Renal cortex interstitium (tissue), 11 donors: ENCODE measurements at regions not wholly inside any gene's neighbourhood (a gene's known extent, or its start where the extent isn't known, plus 50 kb on each side); places are given as distances from the start of the nearest gene placed in this dataset.
"Not testable (repeated sequence)": the region's sequence is repeated elsewhere in the genome, so short reads cannot be mapped to it uniquely, and the experiment has no call there.

ENCODE experiments used
- DNase-seq, 11 donors: peaks; one replicate each; pipeline ENCODE4 v3.0.0-alpha.2; 2013; ENCODE audit warnings: low read depth in 9 of 11, low spot score in 4 of 11; ENCODE audit errors: extremely low read depth in 1 of 11

GRCh38 chr3:18717598-18717997 is 292.5 kb upstream of the SATB1 start:
- DNase-seq, result no peak

GRCh38 chr3:18716821-18717220 is 291.7 kb upstream of the SATB1 start:
- DNase-seq, result no peak

- no peak for DNase-seq
Measured at GRCh38 chr3:18716101-18716500, 291.0 kb upstream of the SATB1 start.

GRCh38 chr3:18715208-18715607 is 290.1 kb upstream of the SATB1 start:
- no peak for DNase-seq

GRCh38 chr3:18713577-18713951 is 288.4 kb upstream of the SATB1 start:
- no peak for DNase-seq

GRCh38 chr3:18712713-18713576 is 287.8 kb upstream of the SATB1 start:
- no peak for DNase-seq

GRCh38 chr3:18704326-18704725 is 279.2 kb upstream of the SATB1 start:
- no peak for DNase-seq

GRCh38 chr3:18703798-18704197 is 278.7 kb upstream of the SATB1 start:
- DNase-seq, result no peak

GRCh38 chr3:18693588-18694329 is 268.6 kb upstream of the SATB1 start:
- DNase-seq, result not testable (repeated sequence)

GRCh38 chr3:18687286-18687685 is 262.1 kb upstream of the SATB1 start:
- DNase-seq, result no peak

- no peak for DNase-seq
Measured at GRCh38 chr3:18683900-18684299, 258.8 kb upstream of the SATB1 start.

- no peak for DNase-seq
Measured at GRCh38 chr3:18681818-18682345, 256.7 kb upstream of the SATB1 start.

- no peak for DNase-seq
Measured at GRCh38 chr3:18680758-18681157, 255.6 kb upstream of the SATB1 start.

GRCh38 chr3:18679238-18679637 is 254.1 kb upstream of the SATB1 start:
- DNase-seq, result no peak

GRCh38 chr3:18675197-18675596 is 250.1 kb upstream of the SATB1 start:
- DNase-seq, result no peak

GRCh38 chr3:18672561-18672960 is 247.4 kb upstream of the SATB1 start:
- DNase-seq, result no peak

GRCh38 chr3:18670759-18671158 is 245.6 kb upstream of the SATB1 start:
- DNase-seq, result no peak

- DNase-seq, result no peak
Measured at GRCh38 chr3:18669374-18669773, 244.2 kb upstream of the SATB1 start.

- no peak for DNase-seq
Measured at GRCh38 chr3:18667552-18667951, 242.4 kb upstream of the SATB1 start.

- DNase-seq, result no peak
Measured at GRCh38 chr3:18666655-18667054, 241.5 kb upstream of the SATB1 start.
